PC-3 (cell line): ENCODE measurements at regions not wholly inside any gene's neighbourhood (a gene's known extent, or its start where the extent isn't known, plus 50 kb on each side); places are given as distances from the start of the nearest gene placed in this dataset.

Experiments used
- ATAC-seq: fragments of 200-7000 bp; cut with Tn5 transposase; 2 replicates; pipeline ENCODE4 v1.9.1; 2020; ENCODE audit warnings: mild to moderate bottlenecking, moderate library complexity
- BruUV-seq: library from RNA; stranded (reverse); fragments of 400-500 nt; replicated peaks from 2 replicates; lab custom pipeline; 2021; lab: Mats Ljungman, UMichigan
- CTCF ChIA-PET: fragments of 300-600 bp; sonication (Branson Sonifier 250); formaldehyde crosslinking; loops from one replicate; lab custom pipeline; 2022; ENCODE audit warnings: antibody characterized with exemption; lab: Charles Lee
- POLR2A ChIA-PET: fragments of 300-600 bp; sonication (Branson Sonifier 250); formaldehyde crosslinking; loops from one replicate; lab custom pipeline; 2022; ENCODE audit warnings: antibody characterized with exemption; ENCODE audit not compliant: unreplicated experiment; lab: Charles Lee
- DNase-seq: peaks from one replicate; pipeline ENCODE4 v3.0.0-alpha.2; 2015
- H2AFZ ChIP-seq: fragments of 300-600 bp; sonication (generic); 2 replicates; pipeline ENCODE4 v1.6.0; 2016; ENCODE audit warnings: antibody characterized with exemption, low read length
- H3F3A ChIP-seq: fragments of 300-600 bp; sonication (generic); one replicate; pipeline ENCODE4 v1.6.0; 2017; ENCODE audit warnings: antibody characterized with exemption, low read length, control low read depth, mild to moderate bottlenecking; ENCODE audit not compliant: unreplicated experiment
- H3K27ac ChIP-seq: fragments of 300-600 bp; sonication (generic); 2 replicates; pipeline ENCODE4 v1.5.1; 2016; ENCODE audit warnings: mild to moderate bottlenecking, low read length
- H3K27me3 ChIP-seq: fragments of 300-600 bp; sonication (generic); 2 replicates; pipeline ENCODE4 v1.6.1; 2016; ENCODE audit warnings: low read length, mixed read lengths
- H3K36me3 ChIP-seq: fragments of 300-600 bp; sonication (generic); 2 replicates; pipeline ENCODE4 v1.6.1; 2016; ENCODE audit warnings: low read depth, mixed run types, low read length, mixed read lengths
- H3K4me1 ChIP-seq: fragments of 300-600 bp; sonication (generic); 2 replicates; pipeline ENCODE4 v1.5.1; 2016; ENCODE audit warnings: low read length; ENCODE audit not compliant: insufficient read depth
- H3K4me2 ChIP-seq: fragments of 300-600 bp; sonication (generic); 2 replicates; pipeline ENCODE4 v1.6.0; 2016; ENCODE audit warnings: low read length
- H3K4me3 ChIP-seq: fragments of 300-600 bp; sonication (generic); 2 replicates; pipeline ENCODE4 v1.5.1; 2016; ENCODE audit warnings: mild to moderate bottlenecking, low read length, mixed read lengths
- H3K79me2 ChIP-seq: fragments of 300-600 bp; sonication (generic); 2 replicates; pipeline ENCODE4 v1.6.1; 2017; ENCODE audit warnings: low read length, mixed read lengths
- H3K9ac ChIP-seq: fragments of 300-600 bp; sonication (generic); 2 replicates; pipeline ENCODE4 v1.6.0; 2016; ENCODE audit warnings: mild to moderate bottlenecking, low read length
- H3K9me2 ChIP-seq: fragments of 300-600 bp; sonication (generic); replicated peaks from 2 replicates; pipeline ENCODE4 v1.6.1; 2016; ENCODE audit warnings: mixed run types, low read length, mixed read lengths
- H3K9me3 ChIP-seq: fragments of 300-600 bp; sonication (generic); 2 replicates; pipeline ENCODE4 v1.6.1; 2016; ENCODE audit warnings: low read length, mixed read lengths
- H4K20me1 ChIP-seq: fragments of 300-600 bp; sonication (generic); 2 replicates; pipeline ENCODE4 v1.6.1; 2016; ENCODE audit warnings: low read length, mixed read lengths
- CTCF ChIP-seq: fragments of 300-600 bp; sonication (generic); conservative IDR thresholded peaks from 2 replicates; pipeline ENCODE4 v1.5.1; 2017; ENCODE audit warnings: antibody characterized with exemption, low read depth, mild to moderate bottlenecking, low read length
- EZH2 ChIP-seq: fragments of 300-600 bp; sonication (generic); IDR thresholded peaks from one replicate; pipeline ENCODE4 v1.6.1; 2017; ENCODE audit warnings: antibody characterized with exemption, mild to moderate bottlenecking, low read length; ENCODE audit not compliant: unreplicated experiment
- EZH2phosphoT487 ChIP-seq: fragments of 300-600 bp; sonication (generic); IDR thresholded peaks from 2 replicates; pipeline ENCODE4 v1.6.1; 2018; ENCODE audit warnings: mild to moderate bottlenecking, antibody characterized with exemption, low read length, borderline replicate concordance
- intact Hi-C: fragments of 100-400 bp; cut with micrococcal nuclease; formaldehyde crosslinking; loops from 2 replicates; pipeline ENCODE4 v1.9.0; 2023

GRCh38 chr7:156237614-156238013 is 403.0 kb upstream of the RNF32 start:
- no peak for TF ChIP-seq CTCF
- no peak for TF ChIP-seq EZH2phosphoT487
- no peak for TF ChIP-seq EZH2
- Histone ChIP-seq H3K36me3 (no peaks in the 10 kb centered on the region), H3K9ac (no peak overlapping the region), H3K27me3 (peaks cover 13% of the 10 kb centered on the region; the same call in 1 of the 2 replicates), H4K20me1 (no peaks in the 10 kb centered on the region), H3K79me2 (no peaks in the 10 kb centered on the region), H3K4me3 (no peak overlapping the region), H3K9me3 (no peaks in the 10 kb centered on the region), H3K9me2 (no peaks in the 10 kb centered on the region), H2AFZ (no peak overlapping the region), H3K4me1 (no peaks in the 10 kb centered on the region), H3K27ac (no peak overlapping the region), H3F3A (no peaks in the 10 kb centered on the region), H3K4me2 (no peak overlapping the region)
- ATAC-seq = no peak
- no TSS peak for BruUV-seq
- ChIA-PET POLR2A (no interaction called here), CTCF (no interaction called here)
- intact Hi-C loops = no loop called here
- no peak for DNase-seq

- BruUV-seq = no TSS peak
- H3K36me3 ChIP-seq = no peaks in the 10 kb centered on the region
- POLR2A ChIA-PET = no interaction called here
- CTCF ChIA-PET = no interaction called here
- no peaks in the 10 kb centered on the region for H4K20me1 ChIP-seq
- DNase-seq = no peak
- ATAC-seq = no peak
- no peaks in the 10 kb centered on the region for H3K9me3 ChIP-seq
- H3K4me3 ChIP-seq = no peak overlapping the region
- H3K9ac ChIP-seq = no peak overlapping the region
- H3K4me1 ChIP-seq = no peaks in the 10 kb centered on the region
- peaks cover 13% of the 10 kb centered on the region; the same call in 1 of the 2 replicates for H3K27me3 ChIP-seq
- no peak overlapping the region for H2AFZ ChIP-seq
- no peaks in the 10 kb centered on the region for H3K79me2 ChIP-seq
- H3K4me2 ChIP-seq = no peak overlapping the region
- no peaks in the 10 kb centered on the region for H3K9me2 ChIP-seq
- TF ChIP-seq EZH2 (no peak), EZH2phosphoT487 (no peak), CTCF (no peak)
- intact Hi-C loops = no loop called here
- no peaks in the 10 kb centered on the region for H3F3A ChIP-seq
- no peak overlapping the region for H3K27ac ChIP-seq
These were observed 403.5 kb upstream of the RNF32 start for GRCh38 chr7:156236936-156237599.

GRCh38 chr7:156236181-156236889 is 404.2 kb upstream of the RNF32 start:
- Histone ChIP-seq H3K27me3 (peaks cover 13% of the 10 kb centered on the region; the same call in 1 of the 2 replicates), H3K9ac (no peak overlapping the region), H3K27ac (no peak overlapping the region), H3F3A (no peaks in the 10 kb centered on the region), H3K9me2 (no peaks in the 10 kb centered on the region), H3K4me1 (no peaks in the 10 kb centered on the region), H2AFZ (no peak overlapping the region), H3K36me3 (no peaks in the 10 kb centered on the region), H3K79me2 (no peaks in the 10 kb centered on the region), H3K4me2 (no peak overlapping the region), H3K4me3 (no peak overlapping the region), H4K20me1 (no peaks in the 10 kb centered on the region), H3K9me3 (no peaks in the 10 kb centered on the region)
- no TSS peak for BruUV-seq
- POLR2A ChIA-PET = no interaction called here
- intact Hi-C loops = no loop called here
- CTCF ChIA-PET = no interaction called here
- ATAC-seq (no peak), DNase-seq (no peak)
- no peak for TF ChIP-seq EZH2
- TF ChIP-seq CTCF = no peak
- no peak for TF ChIP-seq EZH2phosphoT487
